Hematopoietic multipotent progenitor cell treated with erythropoietin and hydrocortisone succinate and interleukin-3 and kit ligand, for 17 days (in vitro differentiated cells): ENCODE measurements at regions not wholly inside any gene's neighbourhood (a gene's known extent, or its start where the extent isn't known, plus 50 kb on each side); places are given as distances from the start of the nearest gene placed in this dataset.

Source experiments
- DNase-seq: peaks from one replicate; pipeline ENCODE4 v3.0.0-alpha.2; 2015; ENCODE audit warnings: low spot score

DNA sequence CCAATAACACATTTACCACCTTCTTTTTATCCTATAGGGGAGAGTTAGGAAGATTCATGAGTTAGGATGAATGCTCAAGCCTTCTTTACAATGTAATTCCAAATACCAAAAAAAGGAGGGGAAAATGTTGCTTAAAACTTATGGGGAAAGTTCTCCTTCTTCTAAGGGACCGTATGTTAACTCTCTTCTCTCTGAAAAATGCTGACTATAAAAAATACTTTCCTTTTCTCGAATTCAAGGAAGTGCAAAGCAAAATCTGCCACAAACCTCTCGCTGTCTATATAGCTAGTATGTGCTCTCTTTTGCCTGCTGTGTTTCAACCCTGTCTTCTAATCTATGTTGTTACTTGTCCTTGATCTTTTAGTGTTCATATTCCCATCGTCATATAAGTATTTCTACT is 768.6 kb upstream of the C9orf72 start:
- DNase-seq, result no peak

DNA sequence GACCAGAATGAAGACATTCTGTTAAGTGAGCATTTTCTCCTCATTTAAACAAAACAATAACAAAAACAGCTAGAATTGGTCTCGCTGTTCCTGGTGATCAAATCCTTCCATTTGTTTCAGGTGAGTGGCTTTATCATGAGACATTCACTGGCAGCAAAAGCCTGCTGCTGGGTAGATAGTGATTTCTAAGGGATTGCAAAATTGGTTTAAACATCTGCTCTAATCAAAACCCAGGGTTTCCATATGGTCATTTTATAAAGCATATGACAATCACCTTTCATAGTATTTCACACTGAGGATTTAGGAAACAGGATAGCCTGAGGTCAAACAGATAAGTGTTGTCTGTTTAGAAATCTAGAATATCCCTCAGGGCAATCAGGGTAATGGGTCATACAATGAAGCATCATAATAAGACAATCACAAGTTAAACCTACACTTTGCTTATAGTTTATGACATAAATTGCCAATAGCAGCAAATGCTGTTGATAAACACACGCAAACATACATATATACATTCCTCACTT is 769.6 kb upstream of the C9orf72 start:
- DNase-seq, result no peak

DNA sequence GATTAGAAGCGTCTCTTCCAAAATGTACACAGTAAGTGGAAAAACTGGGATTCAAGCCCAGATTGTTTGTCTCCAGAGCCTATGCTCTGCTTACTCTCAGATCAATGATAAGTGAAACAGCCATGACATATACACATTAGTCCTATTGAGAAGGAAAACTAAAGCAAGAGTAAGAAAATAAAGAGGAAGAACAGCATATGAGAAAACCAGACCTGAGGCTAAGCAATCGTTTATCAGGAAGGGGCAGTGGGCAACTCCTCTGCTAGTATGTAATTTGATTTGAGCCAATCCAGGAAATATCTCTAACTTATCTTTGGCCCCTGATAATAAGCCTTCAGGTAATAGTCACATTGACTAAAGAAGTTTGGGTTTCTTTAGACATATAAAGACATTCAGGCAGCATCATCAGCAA is 789.9 kb upstream of the C9orf72 start:
- DNase-seq, result no peak

DNA sequence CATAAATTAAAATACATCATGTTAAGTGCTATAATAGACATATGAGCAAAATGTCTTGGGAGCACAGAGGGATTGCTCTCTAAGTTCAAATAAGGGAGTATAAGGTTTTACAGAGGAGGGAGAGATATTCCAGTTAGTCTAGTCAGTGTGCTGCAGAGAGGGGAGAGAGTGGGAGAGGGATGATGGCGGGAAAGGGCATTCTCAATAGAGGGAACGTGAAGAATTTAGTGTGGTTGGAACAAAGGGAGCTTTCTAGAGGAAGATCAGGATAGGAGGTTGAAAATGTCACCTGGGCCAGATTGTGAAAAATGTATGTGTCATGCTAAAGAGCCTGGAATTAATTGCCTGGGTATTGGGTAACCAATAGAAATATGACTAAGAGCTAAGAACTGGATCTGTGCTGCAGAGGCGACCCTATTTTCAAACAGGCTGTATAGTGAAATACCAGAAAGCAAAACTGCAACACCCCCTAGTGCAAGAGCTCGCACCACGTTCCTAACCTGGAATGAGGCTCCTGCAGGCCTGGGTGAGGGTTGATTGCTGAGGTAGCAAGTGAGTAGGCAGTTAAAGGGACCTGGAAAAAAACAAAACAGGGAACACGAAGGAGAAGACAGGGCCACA is 791.8 kb upstream of the C9orf72 start:
- DNase-seq, result no peak

DNA sequence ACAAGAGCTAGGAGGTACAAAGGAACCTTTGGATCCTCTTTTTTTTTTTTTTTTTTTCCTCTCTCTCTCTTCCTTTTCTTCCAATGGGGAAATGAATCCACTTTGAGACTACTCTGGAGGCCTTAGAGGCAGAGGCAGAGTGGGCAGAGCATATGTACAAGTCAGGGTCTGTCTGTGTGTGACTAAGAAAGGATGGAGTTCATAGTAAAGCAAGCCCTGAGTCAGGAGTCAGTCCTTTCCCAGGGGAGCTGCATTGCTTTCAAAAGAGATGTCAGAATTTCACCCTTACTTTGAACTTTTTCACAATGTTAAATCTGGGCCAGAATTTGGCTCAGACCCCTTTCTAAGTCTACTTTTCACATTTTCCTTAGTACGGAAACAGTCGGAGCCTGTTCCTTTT is 792.4 kb upstream of the C9orf72 start:
- no peak for DNase-seq

DNA sequence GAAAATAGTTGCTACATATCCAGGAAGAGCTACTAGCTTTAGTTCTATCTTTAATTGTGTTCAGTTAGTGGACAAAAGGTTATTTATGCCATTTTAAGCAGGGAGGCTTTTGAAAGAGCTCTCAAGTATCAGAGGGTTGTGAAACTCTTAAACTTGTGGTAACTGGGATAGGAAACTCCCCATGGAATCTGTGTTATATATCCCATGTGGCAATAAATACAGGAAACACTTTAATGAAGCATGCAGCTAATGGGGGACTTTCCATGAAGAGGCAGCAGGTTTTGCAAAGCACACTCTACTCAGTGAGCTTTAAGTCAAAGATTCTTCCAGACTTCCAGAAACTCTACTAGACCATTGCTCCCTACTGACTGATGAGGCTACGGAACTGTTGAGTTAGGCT is 805.0 kb upstream of the C9orf72 start:
- no peak for DNase-seq

DNA sequence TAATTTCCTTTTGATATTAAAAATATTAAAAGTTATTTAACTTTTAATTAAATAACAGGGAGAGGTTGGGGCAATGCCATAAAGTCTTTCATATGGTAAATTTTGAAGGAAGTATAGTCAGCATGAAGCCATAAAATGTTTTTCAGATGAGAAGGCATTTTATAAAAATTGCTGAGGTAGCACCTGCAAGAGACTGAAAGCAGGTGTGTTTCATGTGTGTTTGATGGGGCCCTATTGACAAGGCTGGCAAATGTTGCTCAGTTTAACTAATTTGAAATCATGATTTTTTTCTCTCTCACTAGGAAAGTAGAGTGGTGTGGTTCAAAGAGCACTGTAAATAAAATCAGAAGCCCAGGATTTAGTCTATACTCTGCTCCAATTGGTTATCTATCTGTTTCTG is 805.8 kb upstream of the C9orf72 start:
- DNase-seq, result no peak

DNA sequence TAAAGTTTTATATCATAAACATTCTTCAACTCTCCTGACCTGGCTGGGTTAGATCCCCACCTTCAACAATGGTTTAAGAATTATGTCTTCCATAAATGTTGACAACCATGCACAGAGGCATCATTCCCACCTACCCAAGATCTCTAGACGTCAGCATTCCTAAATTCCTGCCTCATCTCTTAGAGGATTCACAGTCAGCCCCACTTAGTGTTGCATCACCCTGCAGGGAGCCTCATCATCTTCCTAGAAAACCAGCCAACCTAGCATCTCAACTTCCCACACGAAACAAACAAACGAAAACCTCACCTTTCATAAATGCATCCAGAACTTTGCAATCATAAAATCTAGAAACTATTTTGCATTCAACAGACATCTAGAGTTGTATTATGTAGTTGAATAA is 816.1 kb upstream of the C9orf72 start:
- DNase-seq, result no peak

DNA sequence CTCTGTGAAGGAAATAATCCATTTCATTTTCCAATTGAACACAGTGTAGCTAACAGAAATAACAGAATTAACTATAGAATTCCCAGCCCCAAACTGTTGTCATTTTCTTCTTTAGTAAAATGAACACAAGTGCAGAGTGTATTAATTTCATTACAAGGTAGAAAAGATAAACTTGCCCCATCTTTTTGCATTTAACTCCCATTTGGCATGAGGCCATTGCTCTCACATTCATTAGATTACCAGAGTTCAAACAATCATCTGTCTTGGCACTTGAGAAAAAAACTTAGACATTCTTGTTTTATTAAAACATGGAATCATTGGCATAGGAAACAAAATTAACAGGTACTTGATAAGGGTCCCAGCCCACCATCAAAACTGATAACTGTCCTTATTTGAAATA is 821.5 kb upstream of the C9orf72 start:
- DNase-seq, result no peak

DNA sequence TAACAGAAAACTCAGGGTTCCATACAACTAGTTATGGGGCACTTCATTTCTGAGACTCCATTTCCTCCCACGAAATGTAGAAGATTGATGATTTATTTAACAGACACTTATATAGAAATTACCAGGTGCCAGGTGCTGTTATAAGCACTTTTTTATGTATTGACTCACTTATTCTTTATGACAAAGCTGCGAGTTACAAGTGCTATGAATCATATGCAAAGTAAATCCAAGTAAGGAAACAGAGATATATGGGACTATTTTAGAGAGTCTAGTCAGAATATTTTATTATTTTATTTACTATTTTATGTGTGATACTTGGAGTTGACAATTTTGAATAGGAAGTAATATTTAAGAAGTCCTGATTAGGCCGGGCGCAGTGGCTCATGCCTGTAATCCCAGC is 822.8 kb upstream of the C9orf72 start:
- no peak for DNase-seq

DNA sequence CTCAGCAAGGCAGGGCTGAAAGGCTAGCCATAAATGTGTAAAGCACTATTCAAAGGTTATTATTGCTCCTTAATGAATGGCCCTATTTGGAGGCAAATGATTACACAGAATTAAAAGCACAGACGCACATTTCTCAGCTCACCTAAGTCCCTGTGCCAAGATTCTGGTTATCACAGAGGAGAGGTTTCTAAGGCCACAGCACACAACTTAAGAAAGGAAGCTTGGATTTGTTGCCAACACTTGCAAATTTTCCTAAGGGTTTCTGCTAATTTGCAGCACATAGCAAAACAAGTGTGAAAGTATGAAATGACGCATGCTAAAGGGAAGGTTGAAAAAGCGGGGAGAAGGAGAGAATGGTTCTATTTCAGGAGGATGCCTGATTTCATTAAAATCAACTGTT is 834.1 kb upstream of the C9orf72 start:
- no peak for DNase-seq

DNA sequence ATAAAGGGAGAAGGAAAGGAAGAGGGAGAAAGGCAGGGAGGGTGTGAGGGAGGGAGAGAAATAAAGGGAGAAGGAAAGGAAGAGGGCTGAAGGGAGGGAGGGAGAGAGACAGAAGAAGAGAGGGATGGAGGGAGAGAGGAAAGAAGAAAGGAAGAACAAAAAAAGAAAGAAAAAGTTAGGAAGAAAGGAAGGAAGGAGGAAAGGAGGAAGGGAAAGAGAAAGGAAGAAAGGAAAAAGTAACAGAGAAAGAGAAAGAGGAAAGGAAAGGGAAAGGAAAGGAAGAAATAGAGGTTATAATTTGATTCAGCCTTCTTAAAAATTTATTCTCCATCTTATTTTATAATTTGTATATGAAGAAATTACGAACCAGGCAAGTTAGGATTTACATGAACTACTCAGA is 836.6 kb upstream of the C9orf72 start:
- no peak for DNase-seq

DNA sequence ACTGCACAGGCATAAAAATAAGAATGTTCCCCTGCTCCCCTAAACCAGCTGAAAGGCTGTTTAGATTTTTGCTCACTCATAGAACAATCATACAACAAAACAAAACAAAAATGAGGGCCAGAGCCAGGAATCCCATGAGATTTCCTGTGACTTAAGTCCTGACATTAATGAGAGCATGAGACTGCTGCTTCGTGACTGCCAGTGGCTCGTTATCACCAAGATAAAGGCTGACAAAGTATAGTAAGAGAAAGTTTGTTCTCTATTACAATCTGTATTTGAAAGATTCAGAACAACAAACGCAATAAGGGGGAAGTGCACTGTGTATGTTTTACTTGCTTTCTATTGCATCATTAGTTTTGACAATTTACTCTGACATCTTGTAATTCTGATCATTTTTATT is 837.1 kb upstream of the C9orf72 start:
- no peak for DNase-seq

DNA sequence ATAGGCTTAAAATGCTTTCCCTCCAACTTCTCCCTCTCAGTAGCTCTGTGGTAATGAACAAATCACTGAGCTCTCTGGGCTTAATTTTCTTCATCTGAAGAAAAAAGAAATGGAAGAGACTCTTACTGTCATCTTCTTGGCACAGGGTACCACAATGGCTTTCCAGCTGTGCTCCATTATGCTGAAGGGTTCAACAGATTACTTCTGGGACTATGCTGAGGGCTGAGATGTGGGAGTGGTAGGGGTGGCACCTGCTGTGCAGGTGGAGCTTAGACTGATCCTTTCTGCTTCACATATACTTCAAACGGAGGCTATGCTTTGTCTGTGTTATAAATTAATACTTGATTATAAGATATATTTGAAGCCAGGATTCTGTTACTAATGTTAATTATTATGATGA is 840.2 kb upstream of the C9orf72 start:
- no peak for DNase-seq

DNA sequence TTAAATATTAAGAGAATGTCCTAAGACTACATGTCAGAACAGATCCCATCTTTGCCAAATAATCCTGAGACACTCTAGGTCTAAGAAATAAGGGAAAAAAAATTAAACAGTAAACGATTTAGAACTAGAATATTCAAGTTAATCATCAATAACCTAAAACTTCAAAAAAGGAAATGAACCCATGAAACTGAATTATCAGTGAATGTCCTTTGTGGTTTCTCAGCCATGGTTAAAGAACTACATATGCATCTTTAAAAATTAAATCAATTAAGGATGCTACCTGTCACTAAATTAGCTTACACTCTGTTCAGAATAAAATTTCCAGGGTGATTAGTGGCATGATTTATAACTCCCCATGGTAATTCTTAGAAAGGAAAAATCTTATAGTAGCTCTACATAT is 850.0 kb upstream of the C9orf72 start:
- DNase-seq, result no peak

DNA sequence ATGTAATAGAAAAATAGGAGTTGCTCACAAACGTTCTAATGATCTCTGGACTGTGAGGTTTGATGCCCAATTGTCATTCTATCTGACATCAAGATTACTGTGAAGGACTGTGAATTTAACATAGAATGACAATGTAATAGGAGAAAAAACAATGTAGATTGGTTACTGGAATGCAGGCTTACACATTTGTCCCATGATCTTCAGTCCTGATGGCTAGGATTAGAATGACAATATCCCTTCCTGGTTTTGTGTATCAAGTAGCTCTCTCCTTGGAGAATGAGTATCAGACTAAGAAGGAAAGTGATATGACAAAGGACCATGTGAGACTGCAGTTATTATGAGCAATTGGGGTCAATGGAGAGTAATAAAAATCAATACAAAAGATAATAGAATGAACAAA is 862.2 kb upstream of the C9orf72 start:
- no peak for DNase-seq

DNA sequence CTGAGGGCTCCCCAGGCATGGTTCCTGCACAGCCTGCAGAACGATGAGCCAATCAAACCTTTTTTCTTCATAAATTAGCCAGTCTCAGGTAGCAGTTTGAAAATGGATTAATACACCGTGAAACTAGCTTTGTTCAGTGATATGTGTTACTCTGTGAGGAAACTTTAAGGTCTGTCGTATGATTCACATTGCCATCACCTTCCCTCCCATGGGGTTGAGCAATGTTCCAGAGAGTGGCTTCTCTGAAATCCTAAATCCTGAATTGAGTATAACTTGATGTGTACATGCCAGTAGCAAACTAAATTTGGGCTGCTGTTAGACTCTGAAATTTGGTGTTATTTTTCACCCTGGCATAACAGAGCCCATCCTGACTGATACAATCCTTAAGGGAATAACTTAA is 866.4 kb upstream of the C9orf72 start:
- no peak for DNase-seq

DNA sequence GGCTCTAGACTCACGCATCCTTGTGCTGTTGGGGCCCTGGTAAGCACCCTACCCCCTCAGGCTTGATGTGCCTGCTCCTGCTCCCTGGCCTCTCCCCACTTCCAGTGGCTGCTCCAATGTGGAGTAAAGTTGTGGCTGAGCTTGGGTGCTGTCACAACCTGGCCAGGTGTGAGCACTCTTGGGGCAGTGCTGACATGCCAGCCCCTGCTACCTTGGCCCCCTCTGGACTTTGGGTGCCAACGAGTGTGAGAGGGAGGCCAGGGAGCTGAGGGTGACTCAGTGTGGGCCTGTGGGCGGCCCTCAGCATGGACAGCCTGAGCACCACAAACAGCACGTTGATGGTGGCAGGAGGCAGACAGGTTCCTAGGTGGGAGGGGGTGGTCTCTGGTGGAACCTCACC is 870.2 kb upstream of the C9orf72 start:
- DNase-seq, result no peak

DNA sequence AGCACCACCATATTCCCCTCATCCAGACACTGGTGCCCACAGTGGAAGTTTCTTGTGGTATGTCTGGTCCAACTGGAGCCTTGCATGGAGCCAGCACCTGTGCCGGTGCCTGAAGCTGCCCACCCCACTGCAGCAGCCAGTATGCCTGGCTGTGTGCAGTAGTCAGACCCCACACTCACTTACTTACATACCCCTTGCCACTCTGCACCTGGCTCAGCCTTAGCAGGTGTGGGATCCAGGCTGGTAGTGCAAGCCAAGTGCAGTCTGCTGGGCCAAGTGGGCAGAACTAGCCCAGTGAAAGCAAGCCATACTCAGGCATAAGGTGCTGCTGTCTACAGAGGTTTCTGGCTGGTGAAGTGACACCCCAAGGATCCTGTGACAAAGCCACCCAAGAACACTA is 871.4 kb upstream of the C9orf72 start:
- DNase-seq, result no peak

DNA sequence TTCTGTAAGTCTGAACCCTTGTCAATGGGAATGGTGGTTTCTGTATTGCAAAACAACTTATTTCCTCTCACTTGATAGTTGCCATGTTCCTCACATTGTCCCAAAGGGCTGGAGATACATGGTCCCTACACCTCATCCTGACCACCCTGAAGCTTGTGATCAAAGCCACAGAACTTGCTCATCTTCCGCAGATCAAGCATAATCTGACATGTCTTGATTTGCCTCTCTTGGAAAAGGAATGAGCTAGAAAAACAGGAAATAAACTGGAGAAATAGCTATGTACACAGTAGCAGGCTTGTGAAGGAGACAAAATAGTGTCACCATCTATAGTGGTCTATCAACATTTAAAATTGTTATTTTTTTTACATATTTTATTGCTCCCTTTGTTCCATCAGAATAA is 871.9 kb upstream of the C9orf72 start:
- DNase-seq, result no peak

DNA sequence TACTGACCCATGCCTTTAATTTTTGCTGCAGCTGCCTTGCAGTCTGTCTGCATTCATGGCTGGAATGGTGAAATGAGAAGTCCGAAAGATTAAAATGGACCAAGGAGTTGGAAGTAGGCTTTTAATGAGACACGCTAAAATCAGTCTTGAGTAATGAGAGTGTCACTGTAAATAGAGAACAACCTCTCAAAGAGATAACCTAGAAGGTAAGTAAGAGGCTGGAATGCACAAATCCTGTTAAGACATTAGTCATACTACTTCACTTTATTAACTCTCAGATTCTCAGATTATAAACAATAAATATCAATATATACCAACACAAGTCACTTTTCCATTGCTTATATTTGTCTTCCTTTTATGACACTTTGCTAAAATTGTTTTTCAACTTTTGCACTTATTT is 880.6 kb upstream of the C9orf72 start:
- no peak for DNase-seq

DNA sequence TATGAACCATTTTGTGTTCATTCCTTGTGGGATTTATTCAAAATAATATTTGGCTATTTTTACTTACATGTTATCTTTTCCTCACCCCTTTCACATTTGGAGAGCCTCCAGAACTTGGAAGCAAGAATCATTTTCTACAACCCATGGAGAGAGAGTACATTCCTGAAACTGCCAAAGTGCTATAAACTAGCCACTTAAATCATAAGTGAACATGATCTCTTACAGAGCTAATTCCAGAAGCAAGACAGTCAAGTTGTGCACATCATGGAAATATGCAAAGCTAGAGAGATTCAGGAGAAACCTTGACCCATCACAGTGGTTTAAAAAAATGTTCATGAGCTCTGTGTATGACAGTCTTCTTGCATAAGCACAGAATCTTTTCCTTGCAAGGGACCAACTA is 883.6 kb upstream of the C9orf72 start:
- DNase-seq, result no peak

DNA sequence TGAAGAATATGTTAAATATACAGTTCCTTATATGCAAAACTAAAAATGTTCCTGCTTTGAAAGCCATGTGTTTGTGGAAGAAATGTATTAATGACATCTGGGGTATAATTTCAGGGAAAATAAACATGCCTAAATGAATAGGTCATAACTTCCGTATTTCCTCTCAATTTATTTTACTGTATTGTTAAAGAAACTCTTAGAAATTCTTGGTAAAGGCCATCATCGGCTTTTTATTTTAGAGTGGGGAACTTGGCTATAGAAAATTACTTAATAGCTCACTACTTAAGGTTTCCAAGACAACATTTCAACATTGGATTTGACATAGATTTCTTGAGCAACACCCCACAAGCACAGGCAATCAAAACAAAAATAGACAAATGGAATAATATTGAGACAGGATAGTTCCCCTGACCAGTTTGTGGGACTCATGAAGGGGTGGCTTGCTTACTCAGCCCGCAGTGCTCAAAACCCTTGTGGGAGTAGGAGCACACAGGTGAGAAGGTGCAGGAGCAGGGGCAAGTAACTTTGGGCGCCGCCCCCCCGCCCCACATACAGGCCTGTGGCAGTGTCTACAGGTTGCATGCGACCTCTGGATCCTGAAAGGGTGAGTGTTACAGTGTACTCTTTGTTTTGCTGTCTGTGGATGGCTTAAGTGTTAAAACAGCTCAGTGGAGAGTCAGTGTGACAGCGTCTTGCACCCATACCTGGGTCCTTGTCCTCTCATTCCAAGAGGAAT is 891.4 kb upstream of the C9orf72 start:
- DNase-seq, result no peak

DNA sequence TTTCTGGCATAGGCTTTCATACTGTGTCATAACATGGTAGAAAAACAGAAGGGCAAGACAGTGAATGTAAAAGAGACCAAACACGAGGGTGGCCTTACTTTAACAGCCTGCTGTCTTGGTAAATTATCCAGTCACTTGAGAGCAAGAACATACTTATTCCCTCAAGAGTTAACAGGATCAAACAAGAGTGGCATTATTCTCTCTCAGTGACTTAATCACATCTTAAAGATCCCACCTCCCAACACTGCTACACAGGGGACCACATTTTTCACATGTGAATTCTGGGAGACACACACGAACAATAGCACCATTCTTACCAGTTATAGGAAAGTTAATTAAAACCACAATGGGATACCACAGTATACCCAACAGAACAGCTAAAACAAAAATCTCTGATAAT is 898.0 kb upstream of the C9orf72 start:
- no peak for DNase-seq
